ENCODE measurements at regions not wholly inside any gene's neighbourhood (a gene's known extent, or its start where the extent isn't known, plus 50 kb on each side); places are given as distances from the start of the nearest gene placed in this dataset.

DNA sequence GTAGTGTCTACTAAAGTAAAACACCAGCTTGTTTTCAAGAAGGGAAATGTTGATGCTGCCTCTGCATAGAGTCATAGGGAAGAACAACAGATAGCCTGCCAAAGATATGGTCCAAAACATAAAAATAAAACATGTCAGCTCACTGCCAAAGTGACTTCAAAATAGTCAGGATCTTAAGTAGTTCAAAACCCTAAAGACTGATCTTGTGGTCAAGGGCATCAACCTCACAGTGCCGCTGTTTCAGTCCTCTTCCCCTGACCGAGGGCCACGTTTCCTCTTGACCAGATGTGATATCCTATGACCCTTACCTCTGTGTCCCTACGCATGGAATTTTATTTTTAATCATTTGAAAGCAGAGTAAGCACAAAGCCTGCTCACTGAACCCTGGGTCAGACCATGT, 104.2 kb upstream of the CNKSR3 start:
- Histone ChIP-seq H4K20me1 (ENCODE audit: insufficient read depth, low read length, poor library complexity, severe bottlenecking) (no peaks in the 10 kb centered on the region), H2AFZ (ENCODE audit: low read length) (no peak overlapping the region), H3K9ac (ENCODE audit: low read depth, low read length, poor library complexity, severe bottlenecking) (no peak overlapping the region), H3K4me2 (ENCODE audit: low read depth, low read length, poor library complexity, severe bottlenecking) (no peak overlapping the region), H3K9me2 (replicated peaks; ENCODE audit: low read depth, low read length) (no peaks in the 10 kb centered on the region), H3K9me3 (ENCODE audit: insufficient read depth, low read depth, low read length) (no peaks in the 10 kb centered on the region), H3K4me1 (ENCODE audit: insufficient read depth, low read length, poor library complexity, severe bottlenecking) (no peaks in the 10 kb centered on the region), H3F3A (ENCODE audit: low read depth) (no peaks in the 10 kb centered on the region), H3K36me3 (ENCODE audit: insufficient read depth, low read length) (no peaks in the 10 kb centered on the region), H3K4me3 (ENCODE audit: low read length, poor library complexity, severe bottlenecking) (no peak overlapping the region), H3K27me3 (ENCODE audit: insufficient read depth, low read length, poor library complexity, severe bottlenecking) (no peaks in the 10 kb centered on the region), H3K79me2 (ENCODE audit: insufficient read depth, low read length) (no peaks in the 10 kb centered on the region)
- TF ChIP-seq, protein P1, sequence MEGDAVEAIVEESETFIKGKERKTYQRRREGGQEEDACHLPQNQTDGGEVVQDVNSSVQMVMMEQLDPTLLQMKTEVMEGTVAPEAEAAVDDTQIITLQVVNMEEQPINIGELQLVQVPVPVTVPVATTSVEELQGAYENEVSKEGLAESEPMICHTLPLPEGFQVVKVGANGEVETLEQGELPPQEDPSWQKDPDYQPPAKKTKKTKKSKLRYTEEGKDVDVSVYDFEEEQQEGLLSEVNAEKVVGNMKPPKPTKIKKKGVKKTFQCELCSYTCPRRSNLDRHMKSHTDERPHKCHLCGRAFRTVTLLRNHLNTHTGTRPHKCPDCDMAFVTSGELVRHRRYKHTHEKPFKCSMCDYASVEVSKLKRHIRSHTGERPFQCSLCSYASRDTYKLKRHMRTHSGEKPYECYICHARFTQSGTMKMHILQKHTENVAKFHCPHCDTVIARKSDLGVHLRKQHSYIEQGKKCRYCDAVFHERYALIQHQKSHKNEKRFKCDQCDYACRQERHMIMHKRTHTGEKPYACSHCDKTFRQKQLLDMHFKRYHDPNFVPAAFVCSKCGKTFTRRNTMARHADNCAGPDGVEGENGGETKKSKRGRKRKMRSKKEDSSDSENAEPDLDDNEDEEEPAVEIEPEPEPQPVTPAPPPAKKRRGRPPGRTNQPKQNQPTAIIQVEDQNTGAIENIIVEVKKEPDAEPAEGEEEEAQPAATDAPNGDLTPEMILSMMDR (conservative IDR thresholded peaks at IDR 0.05; ENCODE audit: low read length): no peak

DNA sequence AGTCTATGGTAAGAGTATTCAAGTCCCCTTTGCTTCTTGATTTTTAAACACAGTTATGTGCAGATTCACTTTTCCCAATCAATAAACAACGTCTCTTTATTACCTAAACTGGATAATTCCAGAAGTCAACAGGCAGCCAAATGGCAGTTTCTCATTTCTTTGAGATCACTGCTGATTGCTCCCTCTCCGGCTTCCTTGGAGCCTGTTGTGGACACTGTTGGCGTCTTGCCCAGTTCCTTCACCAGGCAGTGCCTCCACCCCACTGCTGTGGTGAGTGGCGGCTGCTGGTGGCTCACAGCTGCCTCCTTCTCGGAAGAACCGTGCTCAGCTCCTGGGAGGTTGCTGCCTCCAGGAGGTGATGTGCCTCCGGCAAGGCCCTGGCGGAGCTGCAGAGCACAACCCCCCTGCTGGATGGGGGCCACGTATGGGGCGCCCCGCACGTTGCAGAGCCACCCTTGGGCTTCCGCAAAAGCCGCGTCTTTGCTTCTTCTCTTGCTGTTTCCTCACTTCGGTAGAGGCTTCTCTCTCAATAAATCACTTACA, 105.1 kb upstream of the CNKSR3 start:
- Histone ChIP-seq H3K27me3 (ENCODE audit: insufficient read depth, low read length, poor library complexity, severe bottlenecking) (no peaks in the 10 kb centered on the region), H3K9ac (ENCODE audit: low read depth, low read length, poor library complexity, severe bottlenecking) (no peak overlapping the region), H4K20me1 (ENCODE audit: insufficient read depth, low read length, poor library complexity, severe bottlenecking) (no peaks in the 10 kb centered on the region), H2AFZ (ENCODE audit: low read length) (no peak overlapping the region), H3K36me3 (ENCODE audit: insufficient read depth, low read length) (no peaks in the 10 kb centered on the region), H3K4me1 (ENCODE audit: insufficient read depth, low read length, poor library complexity, severe bottlenecking) (no peaks in the 10 kb centered on the region), H3K9me2 (replicated peaks; ENCODE audit: low read depth, low read length) (no peaks in the 10 kb centered on the region), H3F3A (ENCODE audit: low read depth) (no peaks in the 10 kb centered on the region), H3K4me2 (ENCODE audit: low read depth, low read length, poor library complexity, severe bottlenecking) (no peak overlapping the region), H3K4me3 (ENCODE audit: low read length, poor library complexity, severe bottlenecking) (no peak overlapping the region), H3K79me2 (ENCODE audit: insufficient read depth, low read length) (no peaks in the 10 kb centered on the region), H3K9me3 (ENCODE audit: insufficient read depth, low read depth, low read length) (no peaks in the 10 kb centered on the region)
- TF ChIP-seq EZH2phosphoT487 (IDR thresholded peaks at IDR 0.05; ENCODE audit: borderline replicate concordance): no peak

DNA sequence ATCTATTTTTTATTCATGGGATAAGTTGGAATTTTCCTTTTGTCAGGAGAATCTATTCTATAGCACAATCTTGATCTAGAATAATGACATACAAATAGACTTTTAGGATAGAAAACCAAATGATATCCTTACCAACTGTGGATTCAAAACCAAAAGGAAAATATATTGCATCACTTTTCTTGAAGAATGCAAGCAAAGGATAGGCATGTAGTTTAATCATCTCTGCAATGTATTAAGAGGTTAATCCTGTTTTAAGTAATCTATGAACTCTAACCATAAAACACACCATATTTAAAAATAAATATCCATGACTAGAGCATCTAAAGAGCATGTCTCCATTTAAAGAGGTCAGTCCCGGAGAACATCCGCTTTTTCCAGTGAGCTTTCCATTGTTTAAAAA, 106.7 kb upstream of the CNKSR3 start:
- TF ChIP-seq, protein P1 (conservative IDR thresholded peaks at IDR 0.05; ENCODE audit: low read length): no peak
- TF ChIP-seq EZH2phosphoT487 (IDR thresholded peaks at IDR 0.05; ENCODE audit: borderline replicate concordance): no peak
- H3K9me2 ChIP-seq (replicated peaks; ENCODE audit: low read depth, low read length): no peaks in the 10 kb centered on the region

GRCh38 chr6:154619146-154619545, 108.7 kb upstream of the CNKSR3 start:
- H4K20me1 ChIP-seq (ENCODE audit: insufficient read depth, low read length, poor library complexity, severe bottlenecking): no peaks in the 10 kb centered on the region
- H3F3A ChIP-seq (ENCODE audit: low read depth): no peaks in the 10 kb centered on the region
- no peaks in the 10 kb centered on the region for H3K27me3 ChIP-seq (ENCODE audit: insufficient read depth, low read length, poor library complexity, severe bottlenecking)
- H3K9me3 ChIP-seq (ENCODE audit: insufficient read depth, low read depth, low read length): no peaks in the 10 kb centered on the region
- H2AFZ ChIP-seq (ENCODE audit: low read length): no peak overlapping the region
- H3K36me3 ChIP-seq (ENCODE audit: insufficient read depth, low read length): no peaks in the 10 kb centered on the region
- no peak overlapping the region for H3K4me3 ChIP-seq (ENCODE audit: low read length, poor library complexity, severe bottlenecking)
- no peak for TF ChIP-seq EZH2phosphoT487 (IDR thresholded peaks at IDR 0.05; ENCODE audit: borderline replicate concordance)
- TF ChIP-seq, protein P1 (conservative IDR thresholded peaks at IDR 0.05; ENCODE audit: low read length): no peak
- H3K9me2 ChIP-seq (replicated peaks; ENCODE audit: low read depth, low read length): no peaks in the 10 kb centered on the region
- H3K4me2 ChIP-seq (ENCODE audit: low read depth, low read length, poor library complexity, severe bottlenecking): no peak overlapping the region
- H3K79me2 ChIP-seq (ENCODE audit: insufficient read depth, low read length): no peaks in the 10 kb centered on the region
- no peak overlapping the region for H3K9ac ChIP-seq (ENCODE audit: low read depth, low read length, poor library complexity, severe bottlenecking)
- no peaks in the 10 kb centered on the region for H3K4me1 ChIP-seq (ENCODE audit: insufficient read depth, low read length, poor library complexity, severe bottlenecking)

More for the DNA sequence above, 106.7 kb upstream of the CNKSR3 start:
- Histone ChIP-seq H3K9ac (ENCODE audit: low read depth, low read length, poor library complexity, severe bottlenecking) (no peak overlapping the region), H3K4me3 (ENCODE audit: low read length, poor library complexity, severe bottlenecking) (no peak overlapping the region), H4K20me1 (ENCODE audit: insufficient read depth, low read length, poor library complexity, severe bottlenecking) (no peaks in the 10 kb centered on the region), H3K9me3 (ENCODE audit: insufficient read depth, low read depth, low read length) (no peaks in the 10 kb centered on the region), H2AFZ (ENCODE audit: low read length) (no peak overlapping the region), H3K4me2 (ENCODE audit: low read depth, low read length, poor library complexity, severe bottlenecking) (no peak overlapping the region), H3K36me3 (ENCODE audit: insufficient read depth, low read length) (no peaks in the 10 kb centered on the region), H3F3A (ENCODE audit: low read depth) (no peaks in the 10 kb centered on the region), H3K4me1 (ENCODE audit: insufficient read depth, low read length, poor library complexity, severe bottlenecking) (no peaks in the 10 kb centered on the region), H3K27me3 (ENCODE audit: insufficient read depth, low read length, poor library complexity, severe bottlenecking) (no peaks in the 10 kb centered on the region), H3K79me2 (ENCODE audit: insufficient read depth, low read length) (no peaks in the 10 kb centered on the region)
